Gastroesophageal sphincter (tissue), 3 donors: ENCODE measurements at regions not wholly inside any gene's neighbourhood (a gene's known extent, or its start where the extent isn't known, plus 50 kb on each side); places are given as distances from the start of the nearest gene placed in this dataset.

ENCODE experiments used
- CTCF ChIP-seq, 4 experiments: fragments of 200-600 bp in 2 of 4; fragments of 450-650 bp in 2 of 4; sonication (generic) in 1 of 4; IDR thresholded peaks; one replicate each; pipeline ENCODE4 v1.5.1; 2017 to 2019; ENCODE audit warnings: antibody characterized with exemption in 4 of 4, mild to moderate bottlenecking in 2 of 4, moderate library complexity in 2 of 4
- EP300 ChIP-seq: sonication (generic); formaldehyde crosslinking; IDR thresholded peaks from one replicate; pipeline ENCODE4 v1.6.1; 2017; ENCODE audit warnings: antibody characterized with exemption, mild to moderate bottlenecking

- TF ChIP-seq CTCF (IDR thresholded peaks at IDR 0.05) (no peak), EP300 (no peak)
These were observed 100.7 kb upstream of the ID2 start for GRCh38 chr2:8581234-8581561.
